ENCODE measurements at regions not wholly inside any gene's neighbourhood (a gene's known extent, or its start where the extent isn't known, plus 50 kb on each side); places are given as distances from the start of the nearest gene placed in this dataset.

GRCh38 chr17:77656054-77656453 is 302.4 kb upstream of the TNRC6C start:
- 0 out of 2 replicates have a peak, but pooled peaks cover 3% of the 10 kb centered on the region for H3K4me1 ChIP-seq (ENCODE audit: control insufficient read depth, insufficient read depth, low read length)
- H3K9ac ChIP-seq (ENCODE audit: low read length): no peak overlapping the region
- peaks cover 10% of the 10 kb centered on the region for H3K9me3 ChIP-seq (ENCODE audit: control insufficient read depth, insufficient read depth, low read depth, low read length)
- H3K27ac ChIP-seq (ENCODE audit: low read depth, low read length): no peak overlapping the region
- H3K27me3 ChIP-seq (ENCODE audit: control insufficient read depth, insufficient read depth, low read length): no peaks in the 10 kb centered on the region
- no peaks in the 10 kb centered on the region for H3K36me3 ChIP-seq (ENCODE audit: control insufficient read depth, insufficient read depth, low read length)
- no peak overlapping the region for H3K4me3 ChIP-seq (ENCODE audit: low read depth, low read length)

- H3K36me3 ChIP-seq (ENCODE audit: control insufficient read depth, insufficient read depth, low read length): no peaks in the 10 kb centered on the region
- 0 out of 2 replicates have a peak, but pooled peaks cover 3% of the 10 kb centered on the region for H3K4me1 ChIP-seq (ENCODE audit: control insufficient read depth, insufficient read depth, low read length)
- no peak overlapping the region for H3K27ac ChIP-seq (ENCODE audit: low read depth, low read length)
- peaks cover 15% of the 10 kb centered on the region for H3K9me3 ChIP-seq (ENCODE audit: control insufficient read depth, insufficient read depth, low read depth, low read length)
- H3K4me3 ChIP-seq (ENCODE audit: low read depth, low read length): no peak overlapping the region
- no peaks in the 10 kb centered on the region for H3K27me3 ChIP-seq (ENCODE audit: control insufficient read depth, insufficient read depth, low read length)
- no peak overlapping the region for H3K9ac ChIP-seq (ENCODE audit: low read length)
Measured at GRCh38 chr17:77657839-77658238, 300.7 kb upstream of the TNRC6C start.

GRCh38 chr17:77660524-77660923 is 298.0 kb upstream of the TNRC6C start:
- Histone ChIP-seq H3K9ac (ENCODE audit: low read length) (no peak overlapping the region), H3K4me1 (ENCODE audit: control insufficient read depth, insufficient read depth, low read length) (no peaks in the 10 kb centered on the region), H3K4me3 (ENCODE audit: low read depth, low read length) (no peak overlapping the region), H3K9me3 (ENCODE audit: control insufficient read depth, insufficient read depth, low read depth, low read length) (peaks cover 38% of the 10 kb centered on the region), H3K27ac (ENCODE audit: low read depth, low read length) (no peak overlapping the region), H3K27me3 (ENCODE audit: control insufficient read depth, insufficient read depth, low read length) (no peaks in the 10 kb centered on the region), H3K36me3 (ENCODE audit: control insufficient read depth, insufficient read depth, low read length) (no peaks in the 10 kb centered on the region)

GRCh38 chr17:77662833-77663232 is 295.7 kb upstream of the TNRC6C start:
- H3K4me3 ChIP-seq (ENCODE audit: low read depth, low read length): no peak overlapping the region
- H3K27me3 ChIP-seq (ENCODE audit: control insufficient read depth, insufficient read depth, low read length): no peaks in the 10 kb centered on the region
- H3K27ac ChIP-seq (ENCODE audit: low read depth, low read length): no peak overlapping the region
- H3K9ac ChIP-seq (ENCODE audit: low read length): no peak overlapping the region
- no peaks in the 10 kb centered on the region for H3K36me3 ChIP-seq (ENCODE audit: control insufficient read depth, insufficient read depth, low read length)
- H3K4me1 ChIP-seq (ENCODE audit: control insufficient read depth, insufficient read depth, low read length): no peaks in the 10 kb centered on the region
- peaks cover 48% of the 10 kb centered on the region for H3K9me3 ChIP-seq (ENCODE audit: control insufficient read depth, insufficient read depth, low read depth, low read length)

- H3K4me1 ChIP-seq (ENCODE audit: control insufficient read depth, insufficient read depth, low read length): no peaks in the 10 kb centered on the region
- no peak overlapping the region for H3K27ac ChIP-seq (ENCODE audit: low read depth, low read length)
- H3K9ac ChIP-seq (ENCODE audit: low read length): no peak overlapping the region
- peaks cover 49% of the 10 kb centered on the region for H3K9me3 ChIP-seq (ENCODE audit: control insufficient read depth, insufficient read depth, low read depth, low read length)
- no peaks in the 10 kb centered on the region for H3K36me3 ChIP-seq (ENCODE audit: control insufficient read depth, insufficient read depth, low read length)
- no peak overlapping the region for H3K4me3 ChIP-seq (ENCODE audit: low read depth, low read length)
- no peaks in the 10 kb centered on the region for H3K27me3 ChIP-seq (ENCODE audit: control insufficient read depth, insufficient read depth, low read length)
Measured at GRCh38 chr17:77664097-77664729, 294.3 kb upstream of the TNRC6C start.

- peaks cover 52% of the 10 kb centered on the region for H3K9me3 ChIP-seq (ENCODE audit: control insufficient read depth, insufficient read depth, low read depth, low read length)
- no peak overlapping the region for H3K9ac ChIP-seq (ENCODE audit: low read length)
- H3K27ac ChIP-seq (ENCODE audit: low read depth, low read length): no peak overlapping the region
- H3K4me3 ChIP-seq (ENCODE audit: low read depth, low read length): no peak overlapping the region; the same call in 1 of the 2 replicates
- no peaks in the 10 kb centered on the region for H3K36me3 ChIP-seq (ENCODE audit: control insufficient read depth, insufficient read depth, low read length)
- H3K27me3 ChIP-seq (ENCODE audit: control insufficient read depth, insufficient read depth, low read length): no peaks in the 10 kb centered on the region
- H3K4me1 ChIP-seq (ENCODE audit: control insufficient read depth, insufficient read depth, low read length): no peaks in the 10 kb centered on the region
Measured at GRCh38 chr17:77665833-77666232, 292.7 kb upstream of the TNRC6C start.

GRCh38 chr17:77666462-77666861 is 292.0 kb upstream of the TNRC6C start:
- H3K27ac ChIP-seq (ENCODE audit: low read depth, low read length): no peak overlapping the region
- H3K36me3 ChIP-seq (ENCODE audit: control insufficient read depth, insufficient read depth, low read length): no peaks in the 10 kb centered on the region
- H3K9ac ChIP-seq (ENCODE audit: low read length): no peak overlapping the region
- H3K4me1 ChIP-seq (ENCODE audit: control insufficient read depth, insufficient read depth, low read length): no peaks in the 10 kb centered on the region
- H3K27me3 ChIP-seq (ENCODE audit: control insufficient read depth, insufficient read depth, low read length): no peaks in the 10 kb centered on the region
- no peak overlapping the region for H3K4me3 ChIP-seq (ENCODE audit: low read depth, low read length)
- peaks cover 52% of the 10 kb centered on the region for H3K9me3 ChIP-seq (ENCODE audit: control insufficient read depth, insufficient read depth, low read depth, low read length)

- no peaks in the 10 kb centered on the region for H3K27me3 ChIP-seq (ENCODE audit: control insufficient read depth, insufficient read depth, low read length)
- no peaks in the 10 kb centered on the region for H3K4me1 ChIP-seq (ENCODE audit: control insufficient read depth, insufficient read depth, low read length)
- no peak overlapping the region for H3K27ac ChIP-seq (ENCODE audit: low read depth, low read length)
- no peak overlapping the region for H3K4me3 ChIP-seq (ENCODE audit: low read depth, low read length)
- no peak overlapping the region for H3K9ac ChIP-seq (ENCODE audit: low read length)
- H3K9me3 ChIP-seq (ENCODE audit: control insufficient read depth, insufficient read depth, low read depth, low read length): peaks cover 52% of the 10 kb centered on the region
- H3K36me3 ChIP-seq (ENCODE audit: control insufficient read depth, insufficient read depth, low read length): no peaks in the 10 kb centered on the region
Measured at GRCh38 chr17:77666881-77667395, 291.6 kb upstream of the TNRC6C start.

GRCh38 chr17:77667478-77667877 is 291.0 kb upstream of the TNRC6C start:
- H3K4me1 ChIP-seq (ENCODE audit: control insufficient read depth, insufficient read depth, low read length): no peaks in the 10 kb centered on the region
- peaks cover 49% of the 10 kb centered on the region for H3K9me3 ChIP-seq (ENCODE audit: control insufficient read depth, insufficient read depth, low read depth, low read length)
- H3K36me3 ChIP-seq (ENCODE audit: control insufficient read depth, insufficient read depth, low read length): no peaks in the 10 kb centered on the region
- H3K4me3 ChIP-seq (ENCODE audit: low read depth, low read length): no peak overlapping the region
- H3K27me3 ChIP-seq (ENCODE audit: control insufficient read depth, insufficient read depth, low read length): no peaks in the 10 kb centered on the region
- H3K9ac ChIP-seq (ENCODE audit: low read length): no peak overlapping the region
- no peak overlapping the region for H3K27ac ChIP-seq (ENCODE audit: low read depth, low read length)

- H3K36me3 ChIP-seq (ENCODE audit: control insufficient read depth, insufficient read depth, low read length): no peaks in the 10 kb centered on the region
- peaks cover 43% of the 10 kb centered on the region for H3K9me3 ChIP-seq (ENCODE audit: control insufficient read depth, insufficient read depth, low read depth, low read length)
- H3K9ac ChIP-seq (ENCODE audit: low read length): no peak overlapping the region
- no peaks in the 10 kb centered on the region for H3K4me1 ChIP-seq (ENCODE audit: control insufficient read depth, insufficient read depth, low read length)
- H3K27me3 ChIP-seq (ENCODE audit: control insufficient read depth, insufficient read depth, low read length): no peaks in the 10 kb centered on the region
- H3K27ac ChIP-seq (ENCODE audit: low read depth, low read length): no peak overlapping the region
- no peak overlapping the region for H3K4me3 ChIP-seq (ENCODE audit: low read depth, low read length)
Measured at GRCh38 chr17:77668518-77668917, 290.0 kb upstream of the TNRC6C start.

GRCh38 chr17:77670173-77670572 is 288.3 kb upstream of the TNRC6C start:
- Histone ChIP-seq H3K27me3 (ENCODE audit: control insufficient read depth, insufficient read depth, low read length) (no peaks in the 10 kb centered on the region), H3K4me1 (ENCODE audit: control insufficient read depth, insufficient read depth, low read length) (no peaks in the 10 kb centered on the region), H3K4me3 (ENCODE audit: low read depth, low read length) (no peak overlapping the region), H3K27ac (ENCODE audit: low read depth, low read length) (no peak overlapping the region), H3K9me3 (ENCODE audit: control insufficient read depth, insufficient read depth, low read depth, low read length) (peaks cover 30% of the 10 kb centered on the region), H3K36me3 (ENCODE audit: control insufficient read depth, insufficient read depth, low read length) (no peaks in the 10 kb centered on the region), H3K9ac (ENCODE audit: low read length) (no peak overlapping the region)
